IMR-90 (cell line): ENCODE measurements at regions not wholly inside any gene's neighbourhood (a gene's known extent, or its start where the extent isn't known, plus 50 kb on each side); places are given as distances from the start of the nearest gene placed in this dataset.
A peak's percentile ranks its signal among the peaks of the same experiment; 100 is the strongest.

Experiments
- ATAC-seq: fragments of 200-7000 bp; cut with Tn5 transposase; 2 replicates; pipeline ENCODE4 v1.9.1; 2020; ENCODE audit warnings: low read depth, mild to moderate bottlenecking, moderate library complexity
- BruUV-seq: library from RNA; stranded (reverse); fragments of 400-500 nt; replicated peaks from 2 replicates; lab custom pipeline; 2021; lab: Mats Ljungman, UMichigan
- CTCF ChIA-PET: fragments of 300-600 bp; formaldehyde crosslinking; extraction: SDS; loops from one replicate; lab custom pipeline; 2021; ENCODE audit warnings: antibody characterized with exemption; lab: Yijun Ruan, JAX
- POLR2A ChIA-PET: fragments of 300-600 bp; sonication (Branson Sonifier 250); formaldehyde crosslinking; loops from one replicate; lab custom pipeline; 2022; ENCODE audit warnings: antibody characterized with exemption; ENCODE audit not compliant: unreplicated experiment; lab: Charles Lee
- DNase-seq: peaks from one replicate; pipeline ENCODE4 v3.0.0; 2013
- H2AFZ ChIP-seq: replicated peaks from 2 replicates; pipeline ENCODE3; 2013; ENCODE audit warnings: low read length, mild to moderate bottlenecking; ENCODE audit not compliant: poor library complexity
- H2AK5ac ChIP-seq: 2 replicates; pipeline ENCODE4 v1.6.1; 2013; ENCODE audit warnings: low read depth, low read length, inconsistent platforms
- H2AK9ac ChIP-seq: replicated peaks from 2 replicates; pipeline ENCODE3; 2013; ENCODE audit warnings: mild to moderate bottlenecking, low read depth, low read length, moderate library complexity; ENCODE audit not compliant: poor library complexity
- H2BK120ac ChIP-seq: 2 replicates; pipeline ENCODE4 v1.6.1; 2013; ENCODE audit warnings: low read depth, low read length, inconsistent platforms
- H2BK15ac ChIP-seq: 3 replicates; pipeline ENCODE4 v1.6.1; 2013; ENCODE audit warnings: low read depth, low read length, inconsistent platforms
- H2BK20ac ChIP-seq: 2 replicates; pipeline ENCODE4 v1.6.1; 2013; ENCODE audit warnings: low read depth, mild to moderate bottlenecking, inconsistent platforms, low read length, moderate library complexity
- H2BK5ac ChIP-seq: 2 replicates; pipeline ENCODE4 v1.6.1; 2013; ENCODE audit warnings: mild to moderate bottlenecking, low read depth, low read length, inconsistent platforms; ENCODE audit not compliant: poor library complexity, severe bottlenecking
- H3K14ac ChIP-seq: replicated peaks from 2 replicates; pipeline ENCODE4 v1.6.1; 2013; ENCODE audit warnings: low read depth, low read length, inconsistent platforms
- H3K18ac ChIP-seq: 2 replicates; pipeline ENCODE4 v1.6.1; 2013; ENCODE audit warnings: low read depth, low read length, control low read depth
- H3K23ac ChIP-seq: 2 replicates; pipeline ENCODE4 v1.6.1; 2013; ENCODE audit warnings: low read depth, low read length, inconsistent platforms
- H3K27ac ChIP-seq: 2 replicates; pipeline ENCODE4 v1.5.1; 2013; ENCODE audit warnings: mild to moderate bottlenecking, control low read depth, low read length; ENCODE audit not compliant: insufficient read depth
- H3K27me3 ChIP-seq: 2 replicates; pipeline ENCODE4 v1.6.1; 2013; ENCODE audit warnings: low read length; ENCODE audit not compliant: control insufficient read depth, insufficient read depth
- H3K36me3 ChIP-seq: 2 replicates; pipeline ENCODE4 v1.6.1; 2013; ENCODE audit warnings: low read length, mixed read lengths; ENCODE audit not compliant: control insufficient read depth, insufficient read depth
- H3K4ac ChIP-seq: 2 replicates; pipeline ENCODE4 v1.6.1; 2013; ENCODE audit warnings: low read depth, low read length, inconsistent platforms
- H3K4me1 ChIP-seq: 2 replicates; pipeline ENCODE4 v1.6.1; 2013; ENCODE audit warnings: low read length, mixed read lengths; ENCODE audit not compliant: control insufficient read depth, insufficient read depth
- H3K4me2 ChIP-seq: 2 replicates; pipeline ENCODE4 v1.6.1; 2013; ENCODE audit warnings: low read depth, mild to moderate bottlenecking, control low read depth, low read length, moderate library complexity
- H3K4me3 ChIP-seq: 2 replicates; pipeline ENCODE4 v1.5.1; 2013; ENCODE audit warnings: low read depth, mild to moderate bottlenecking, control low read depth, low read length, moderate library complexity; ENCODE audit not compliant: insufficient read depth
- H3K56ac ChIP-seq: 2 replicates; pipeline ENCODE4 v1.6.1; 2013; ENCODE audit warnings: low read length, inconsistent platforms; ENCODE audit not compliant: insufficient read depth; ENCODE audit errors: extremely low read depth
- H3K79me1 ChIP-seq, 2 experiments: 2 replicates each; pipeline ENCODE4 v1.6.1; 2013; ENCODE audit warnings: low read length in 2 of 2, inconsistent platforms in 1 of 2, low read depth in 1 of 2
- H3K9ac ChIP-seq: 2 replicates; pipeline ENCODE4 v1.6.1; 2013; ENCODE audit warnings: low read depth, low read length, control low read depth
- H3K9me1 ChIP-seq: 2 replicates; pipeline ENCODE4 v1.6.1; 2013; ENCODE audit warnings: low read length, inconsistent platforms; ENCODE audit not compliant: insufficient read depth
- H3K9me3 ChIP-seq: 2 replicates; pipeline ENCODE4 v1.6.1; 2013; ENCODE audit warnings: low read length; ENCODE audit not compliant: control insufficient read depth, insufficient read depth
- H4K20me1 ChIP-seq: 2 replicates; pipeline ENCODE4 v1.6.1; 2013; ENCODE audit warnings: low read length, inconsistent platforms; ENCODE audit not compliant: insufficient read depth
- H4K5ac ChIP-seq: 2 replicates; pipeline ENCODE4 v1.6.1; 2013; ENCODE audit warnings: mild to moderate bottlenecking, low read depth, low read length, control low read depth
- H4K8ac ChIP-seq, 2 experiments: 2 replicates each; pipeline ENCODE4 v1.6.1; 2013; ENCODE audit warnings: low read depth in 2 of 2, low read length in 2 of 2, control low read depth in 1 of 2, inconsistent platforms in 1 of 2
- H4K91ac ChIP-seq: 2 replicates; pipeline ENCODE4 v1.6.1; 2013; ENCODE audit warnings: low read depth, low read length, inconsistent platforms; ENCODE audit not compliant: insufficient read depth
- BHLHE40 ChIP-seq: fragments of 150-350 bp; IDR thresholded peaks from 2 replicates; pipeline ENCODE4 v1.6.1; 2016; ENCODE audit warnings: mild to moderate bottlenecking, low read depth, low read length
- CTCF ChIP-seq: conservative IDR thresholded peaks from 2 replicates; pipeline ENCODE4 v1.5.1; 2012; ENCODE audit warnings: mild to moderate bottlenecking, low read depth, low read length, improper control_type of control experiment
- ELK1 ChIP-seq: fragments of 150-350 bp; IDR thresholded peaks from 2 replicates; pipeline ENCODE4 v1.6.1; 2016; ENCODE audit warnings: low read depth, mild to moderate bottlenecking, low read length, moderate library complexity, borderline replicate concordance
- FOS ChIP-seq: fragments of 150-350 bp; IDR thresholded peaks from 2 replicates; pipeline ENCODE4 v1.6.1; 2016; ENCODE audit warnings: low read depth, low read length
- MXI1 ChIP-seq: IDR thresholded peaks from 2 replicates; pipeline ENCODE4 v1.6.1; 2012; ENCODE audit warnings: low read depth, mild to moderate bottlenecking, low read length, moderate library complexity, borderline replicate concordance
- RAD21 ChIP-seq: IDR thresholded peaks from 2 replicates; pipeline ENCODE4 v1.6.1; 2012; ENCODE audit warnings: low read length, improper control_type of control experiment
- SMC3 ChIP-seq: fragments of 150-350 bp; IDR thresholded peaks from 2 replicates; pipeline ENCODE4 v1.6.1; 2016; ENCODE audit warnings: low read depth, mild to moderate bottlenecking, antibody characterized with exemption, low read length, moderate library complexity
- USF2 ChIP-seq: fragments of 150-350 bp; IDR thresholded peaks from 2 replicates; pipeline ENCODE4 v1.6.1; 2017; ENCODE audit warnings: mild to moderate bottlenecking, antibody characterized with exemption, low read length, low read depth
- WGBS, 2 experiments: methylation state at CpG; one replicate each; pipeline versions ENCODE4 v1.1.5 to v1.1.7; 2013; ENCODE audit warnings: missing lambda C conversion rate in 2 of 2; ENCODE audit not compliant: insufficient read length in 1 of 2; ENCODE audit errors: extremely low coverage in 2 of 2; 5-methylcytosine and 5-hydroxymethylcytosine counted together
- dilution Hi-C: fragments of 300-500 bp; cut with HindIII; formaldehyde crosslinking; loops from one replicate; pipeline ENCODE4 v1.14.3; 2018; ENCODE audit warnings: low sequenced_read_pairs; ENCODE audit not compliant: unreplicated experiment
- in situ Hi-C: fragments of 300-500 bp; cut with MboI; formaldehyde crosslinking; loops from 3 replicates; pipeline ENCODE4 v1.14.3; 2019; ENCODE audit warnings: low sequenced_read_pairs, inconsistent platforms, mixed read lengths
- intact Hi-C: fragments of 100-400 bp; cut with micrococcal nuclease; formaldehyde crosslinking; loops from 2 replicates; pipeline ENCODE4 v1.10.0; 2022

- Histone ChIP-seq H3K4me2 (peak overlapping the region; percentile 36), H4K91ac (peak overlapping the region; percentile 67), H3K9me3 (no peaks in the 10 kb centered on the region), H2BK20ac (peak overlapping the region; percentile 81), H2AK5ac (peak overlapping the region; percentile 85), H3K9me1 (peaks cover 10% of the 10 kb centered on the region; the same call in 1 of the 2 replicates), H3K27ac (peak overlapping the region; percentile 26), H4K8ac (peak overlapping the region in 1 of 2 experiments; percentile 70; a peak in 2 of 4 replicates), H3K56ac (0 out of 2 replicates have a peak overlapping the region, but pooled peaks have one; percentile 18), H2BK15ac (peak overlapping the region; percentile 16; the same call in 2 of the 3 replicates), H4K5ac (no peak overlapping the region), H4K20me1 (0 out of 2 replicates have a peak, but pooled peaks cover 5% of the 10 kb centered on the region), H2BK5ac (peak overlapping the region; percentile 75), H3K4ac (peak overlapping the region; percentile 88), H3K9ac (no peak overlapping the region), H2AFZ (peak overlapping the region; percentile 85), H3K36me3 (no peaks in the 10 kb centered on the region), H3K23ac (peak overlapping the region; percentile 74; the same call in 1 of the 2 replicates), H3K4me1 (peaks cover 15% of the 10 kb centered on the region), H3K14ac (peak overlapping the region; percentile 57; the same call in 1 of the 2 replicates), H3K18ac (no peak overlapping the region), H3K4me3 (no peak overlapping the region), H2BK120ac (peak overlapping the region; percentile 84), H3K79me1 (no peaks in the 10 kb centered on the region), H3K27me3 (peaks cover 9% of the 10 kb centered on the region; the same call in 1 of the 2 replicates), H2AK9ac (peak overlapping the region; percentile 65)
- WGBS, 2 experiments: 4% methylated on average over 4 of the region's 6 CpGs; no CpG with 5 or more reads in 1 of the 2 experiments
- ATAC-seq (peak; percentile 91), DNase-seq (peak; percentile 71)
- CTCF ChIA-PET: no interaction called here
- TF ChIP-seq BHLHE40 (peak; percentile 43; the same call in 1 of the 2 replicates), SMC3 (no peak), FOS (no peak), USF2 (no peak), CTCF (no peak), RAD21 (no peak; the same call in 1 of the 2 replicates), ELK1 (no peak), MXI1 (peak; percentile 59; the same call in 1 of the 2 replicates)
- dilution Hi-C loops: no loop called here
- intact Hi-C loops: loop anchor here (2.0 kb wide), 1 partner anchor 427 kb away; no protein-coding TSS in a partner anchor
- BruUV-seq: no TSS peak
- POLR2A ChIA-PET: no interaction called here
- in situ Hi-C loops: no loop called here
Measured at GRCh38 chr11:69215784-69216415, 60.2 kb downstream of the SMIM38 start.
